Bronchial epithelial cell (primary cell): ENCODE measurements at regions not wholly inside any gene's neighbourhood (a gene's known extent, or its start where the extent isn't known, plus 50 kb on each side); places are given as distances from the start of the nearest gene placed in this dataset.

Experiments
- DNase-seq: peaks from one replicate; pipeline ENCODE4 v3.0.0-alpha.2; 2010; ENCODE audit warnings: low read depth
- FAIRE-seq: peaks from 2 replicates; lab custom pipeline; 2011; peaks lifted over from hg19 to GRCh38; lab: Jason Lieb, UNC
- H3K27me3 ChIP-seq: 2 replicates; pipeline ENCODE4 v1.5.1; 2011; ENCODE audit warnings: low read length; ENCODE audit not compliant: control insufficient read depth, insufficient read depth
- H3K36me3 ChIP-seq: 2 replicates; pipeline ENCODE4 v1.5.1; 2011; ENCODE audit warnings: low read length; ENCODE audit not compliant: control insufficient read depth, insufficient read depth
- H3K4me3 ChIP-seq: 2 replicates; pipeline ENCODE4 v1.5.1; 2011; ENCODE audit warnings: mild to moderate bottlenecking, low read depth, low read length, control low read depth
- CTCF ChIP-seq: IDR thresholded peaks from 2 replicates; pipeline ENCODE4 v1.5.1; 2011; ENCODE audit warnings: mild to moderate bottlenecking, moderate library complexity, low read length, control low read depth, inconsistent platforms; ENCODE audit not compliant: insufficient read depth, severe bottlenecking

- FAIRE-seq = no peak
These were observed 95.7 kb downstream of the FAM161A start for GRCh38 chr2:61758159-61758558.

GRCh38 chr2:61753512-61753911 is 100.3 kb downstream of the FAM161A start:
- Histone ChIP-seq H3K4me3 (no peak overlapping the region), H3K27me3 (no peaks in the 10 kb centered on the region), H3K36me3 (no peaks in the 10 kb centered on the region)
- no peak for FAIRE-seq
- TF ChIP-seq CTCF = no peak
- DNase-seq = no peak

More at GRCh38 chr2:61758159-61758558, 95.7 kb downstream of the FAM161A start:
- Histone ChIP-seq H3K27me3 (no peaks in the 10 kb centered on the region), H3K36me3 (no peaks in the 10 kb centered on the region), H3K4me3 (no peak overlapping the region)
- TF ChIP-seq CTCF = no peak
- DNase-seq = no peak

GRCh38 chr2:61750624-61751023 is 103.2 kb downstream of the FAM161A start:
- Histone ChIP-seq H3K36me3 (no peaks in the 10 kb centered on the region), H3K4me3 (no peak overlapping the region), H3K27me3 (no peaks in the 10 kb centered on the region)
- no peak for FAIRE-seq
- no peak for TF ChIP-seq CTCF
- no peak for DNase-seq

GRCh38 chr2:61742955-61743354 is 110.9 kb downstream of the FAM161A start:
- H3K27me3 ChIP-seq = no peaks in the 10 kb centered on the region
- no peak for FAIRE-seq
- TF ChIP-seq CTCF = no peak

GRCh38 chr2:61737841-61738240 is 116.0 kb downstream of the FAM161A start:
- H3K36me3 ChIP-seq = no peaks in the 10 kb centered on the region
- DNase-seq = no peak
- no peak for FAIRE-seq
- H3K4me3 ChIP-seq = no peak overlapping the region
- H3K27me3 ChIP-seq = no peaks in the 10 kb centered on the region
- no peak for TF ChIP-seq CTCF

More at GRCh38 chr2:61742955-61743354, 110.9 kb downstream of the FAM161A start:
- DNase-seq = no peak
- Histone ChIP-seq H3K4me3 (no peak overlapping the region), H3K36me3 (no peaks in the 10 kb centered on the region)

GRCh38 chr2:61736953-61737352 is 116.9 kb downstream of the FAM161A start:
- DNase-seq = no peak
- H3K36me3 ChIP-seq = no peaks in the 10 kb centered on the region
- no peak for FAIRE-seq

More at GRCh38 chr2:61736953-61737352, 116.9 kb downstream of the FAM161A start:
- H3K4me3 ChIP-seq = no peak overlapping the region
- TF ChIP-seq CTCF = no peak
- no peaks in the 10 kb centered on the region for H3K27me3 ChIP-seq
